IMR-90 (cell line): ENCODE measurements at regions not wholly inside any gene's neighbourhood (a gene's known extent, or its start where the extent isn't known, plus 50 kb on each side); places are given as distances from the start of the nearest gene placed in this dataset.
A peak's percentile ranks its signal among the peaks of the same experiment; 100 is the strongest.

Experiments used
- ATAC-seq: fragments of 200-7000 bp; cut with Tn5 transposase; 2 replicates; pipeline ENCODE4 v1.9.1; 2020; ENCODE audit warnings: low read depth, mild to moderate bottlenecking, moderate library complexity
- BruUV-seq: library from RNA; stranded (reverse); fragments of 400-500 nt; replicated peaks from 2 replicates; lab custom pipeline; 2021; lab: Mats Ljungman, UMichigan
- CTCF ChIA-PET: fragments of 300-600 bp; formaldehyde crosslinking; extraction: SDS; loops from one replicate; lab custom pipeline; 2021; ENCODE audit warnings: antibody characterized with exemption; lab: Yijun Ruan, JAX
- POLR2A ChIA-PET: fragments of 300-600 bp; sonication (Branson Sonifier 250); formaldehyde crosslinking; loops from one replicate; lab custom pipeline; 2022; ENCODE audit warnings: antibody characterized with exemption; ENCODE audit not compliant: unreplicated experiment; lab: Charles Lee
- DNase-seq: peaks from one replicate; pipeline ENCODE4 v3.0.0; 2013
- H2AFZ ChIP-seq: replicated peaks from 2 replicates; pipeline ENCODE3; 2013; ENCODE audit warnings: low read length, mild to moderate bottlenecking; ENCODE audit not compliant: poor library complexity
- H2AK5ac ChIP-seq: 2 replicates; pipeline ENCODE4 v1.6.1; 2013; ENCODE audit warnings: low read depth, low read length, inconsistent platforms
- H2AK9ac ChIP-seq: replicated peaks from 2 replicates; pipeline ENCODE3; 2013; ENCODE audit warnings: mild to moderate bottlenecking, low read depth, low read length, moderate library complexity; ENCODE audit not compliant: poor library complexity
- H2BK120ac ChIP-seq: 2 replicates; pipeline ENCODE4 v1.6.1; 2013; ENCODE audit warnings: low read depth, low read length, inconsistent platforms
- H2BK15ac ChIP-seq: 3 replicates; pipeline ENCODE4 v1.6.1; 2013; ENCODE audit warnings: low read depth, low read length, inconsistent platforms
- H2BK20ac ChIP-seq: 2 replicates; pipeline ENCODE4 v1.6.1; 2013; ENCODE audit warnings: low read depth, mild to moderate bottlenecking, inconsistent platforms, low read length, moderate library complexity
- H2BK5ac ChIP-seq: 2 replicates; pipeline ENCODE4 v1.6.1; 2013; ENCODE audit warnings: mild to moderate bottlenecking, low read depth, low read length, inconsistent platforms; ENCODE audit not compliant: poor library complexity, severe bottlenecking
- H3K14ac ChIP-seq: replicated peaks from 2 replicates; pipeline ENCODE4 v1.6.1; 2013; ENCODE audit warnings: low read depth, low read length, inconsistent platforms
- H3K18ac ChIP-seq: 2 replicates; pipeline ENCODE4 v1.6.1; 2013; ENCODE audit warnings: low read depth, low read length, control low read depth
- H3K23ac ChIP-seq: 2 replicates; pipeline ENCODE4 v1.6.1; 2013; ENCODE audit warnings: low read depth, low read length, inconsistent platforms
- H3K27ac ChIP-seq: 2 replicates; pipeline ENCODE4 v1.5.1; 2013; ENCODE audit warnings: mild to moderate bottlenecking, control low read depth, low read length; ENCODE audit not compliant: insufficient read depth
- H3K27me3 ChIP-seq: 2 replicates; pipeline ENCODE4 v1.6.1; 2013; ENCODE audit warnings: low read length; ENCODE audit not compliant: control insufficient read depth, insufficient read depth
- H3K36me3 ChIP-seq: 2 replicates; pipeline ENCODE4 v1.6.1; 2013; ENCODE audit warnings: low read length, mixed read lengths; ENCODE audit not compliant: control insufficient read depth, insufficient read depth
- H3K4ac ChIP-seq: 2 replicates; pipeline ENCODE4 v1.6.1; 2013; ENCODE audit warnings: low read depth, low read length, inconsistent platforms
- H3K4me1 ChIP-seq: 2 replicates; pipeline ENCODE4 v1.6.1; 2013; ENCODE audit warnings: low read length, mixed read lengths; ENCODE audit not compliant: control insufficient read depth, insufficient read depth
- H3K4me2 ChIP-seq: 2 replicates; pipeline ENCODE4 v1.6.1; 2013; ENCODE audit warnings: low read depth, mild to moderate bottlenecking, control low read depth, low read length, moderate library complexity
- H3K4me3 ChIP-seq: 2 replicates; pipeline ENCODE4 v1.5.1; 2013; ENCODE audit warnings: low read depth, mild to moderate bottlenecking, control low read depth, low read length, moderate library complexity; ENCODE audit not compliant: insufficient read depth
- H3K56ac ChIP-seq: 2 replicates; pipeline ENCODE4 v1.6.1; 2013; ENCODE audit warnings: low read length, inconsistent platforms; ENCODE audit not compliant: insufficient read depth; ENCODE audit errors: extremely low read depth
- H3K79me1 ChIP-seq, 2 experiments: 2 replicates each; pipeline ENCODE4 v1.6.1; 2013; ENCODE audit warnings: low read length in 2 of 2, inconsistent platforms in 1 of 2, low read depth in 1 of 2
- H3K9ac ChIP-seq: 2 replicates; pipeline ENCODE4 v1.6.1; 2013; ENCODE audit warnings: low read depth, low read length, control low read depth
- H3K9me1 ChIP-seq: 2 replicates; pipeline ENCODE4 v1.6.1; 2013; ENCODE audit warnings: low read length, inconsistent platforms; ENCODE audit not compliant: insufficient read depth
- H3K9me3 ChIP-seq: 2 replicates; pipeline ENCODE4 v1.6.1; 2013; ENCODE audit warnings: low read length; ENCODE audit not compliant: control insufficient read depth, insufficient read depth
- H4K20me1 ChIP-seq: 2 replicates; pipeline ENCODE4 v1.6.1; 2013; ENCODE audit warnings: low read length, inconsistent platforms; ENCODE audit not compliant: insufficient read depth
- H4K5ac ChIP-seq: 2 replicates; pipeline ENCODE4 v1.6.1; 2013; ENCODE audit warnings: mild to moderate bottlenecking, low read depth, low read length, control low read depth
- H4K8ac ChIP-seq, 2 experiments: 2 replicates each; pipeline ENCODE4 v1.6.1; 2013; ENCODE audit warnings: low read depth in 2 of 2, low read length in 2 of 2, control low read depth in 1 of 2, inconsistent platforms in 1 of 2
- H4K91ac ChIP-seq: 2 replicates; pipeline ENCODE4 v1.6.1; 2013; ENCODE audit warnings: low read depth, low read length, inconsistent platforms; ENCODE audit not compliant: insufficient read depth
- CHD1 ChIP-seq: IDR thresholded peaks from 2 replicates; pipeline ENCODE4 v1.6.1; 2012; ENCODE audit warnings: low read depth, low read length, improper control_type of control experiment
- FOS ChIP-seq: fragments of 150-350 bp; IDR thresholded peaks from 2 replicates; pipeline ENCODE4 v1.6.1; 2016; ENCODE audit warnings: low read depth, low read length
- MAFK ChIP-seq: IDR thresholded peaks from 2 replicates; pipeline ENCODE4 v1.6.1; 2012; ENCODE audit warnings: low read depth, low read length, improper control_type of control experiment
- MAZ ChIP-seq: IDR thresholded peaks from 2 replicates; pipeline ENCODE4 v1.6.1; 2012; ENCODE audit warnings: low read depth, mild to moderate bottlenecking, low read length, improper control_type of control experiment, moderate library complexity, borderline replicate concordance
- SMC3 ChIP-seq: fragments of 150-350 bp; IDR thresholded peaks from 2 replicates; pipeline ENCODE4 v1.6.1; 2016; ENCODE audit warnings: low read depth, mild to moderate bottlenecking, antibody characterized with exemption, low read length, moderate library complexity
- WGBS, 2 experiments: methylation state at CpG; one replicate each; pipeline versions ENCODE4 v1.1.5 to v1.1.7; 2013; ENCODE audit warnings: missing lambda C conversion rate in 2 of 2; ENCODE audit not compliant: insufficient read length in 1 of 2; ENCODE audit errors: extremely low coverage in 2 of 2; 5-methylcytosine and 5-hydroxymethylcytosine counted together
- dilution Hi-C: fragments of 300-500 bp; cut with HindIII; formaldehyde crosslinking; loops from one replicate; pipeline ENCODE4 v1.14.3; 2018; ENCODE audit warnings: low sequenced_read_pairs; ENCODE audit not compliant: unreplicated experiment
- in situ Hi-C: fragments of 300-500 bp; cut with MboI; formaldehyde crosslinking; loops from 3 replicates; pipeline ENCODE4 v1.14.3; 2019; ENCODE audit warnings: low sequenced_read_pairs, inconsistent platforms, mixed read lengths
- intact Hi-C: fragments of 100-400 bp; cut with micrococcal nuclease; formaldehyde crosslinking; loops from 2 replicates; pipeline ENCODE4 v1.10.0; 2022

DNA sequence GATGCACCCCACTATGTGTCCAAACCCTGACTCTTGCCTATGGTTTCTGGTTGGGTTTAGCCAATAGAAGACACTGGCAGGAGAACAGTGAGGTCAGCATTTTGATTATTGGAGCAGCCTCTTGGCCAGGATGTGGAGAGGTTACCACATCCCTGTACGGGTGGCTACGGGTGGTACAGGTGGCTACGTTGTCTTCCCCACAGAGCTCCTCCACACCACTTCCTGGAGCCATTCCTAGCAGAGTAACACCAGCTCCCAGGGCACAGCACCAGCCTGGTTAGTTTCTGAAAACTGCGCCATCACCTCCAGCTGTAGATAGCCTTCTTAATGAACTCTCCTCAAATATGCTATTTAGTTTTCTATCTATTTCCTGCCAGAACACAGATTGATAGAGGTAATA lies 445.2 kb downstream of the INHBA start:
- Histone ChIP-seq H2BK15ac (no peak overlapping the region), H2BK5ac (no peak overlapping the region), H3K27ac (no peak overlapping the region), H4K8ac (peak overlapping the region in 1 of 2 experiments; percentile 52; a peak in 1 of 4 replicates), H3K27me3 (no peaks in the 10 kb centered on the region), H3K9me1 (peaks cover 11% of the 10 kb centered on the region), H3K18ac (no peak overlapping the region), H3K36me3 (no peaks in the 10 kb centered on the region), H3K4ac (peak overlapping the region; percentile 38; the same call in 1 of the 2 replicates), H3K9ac (no peak overlapping the region), H3K56ac (no peak overlapping the region), H3K9me3 (no peaks in the 10 kb centered on the region), H3K14ac (0 out of 2 replicates have a peak overlapping the region, but pooled peaks have one; percentile 35), H4K5ac (no peak overlapping the region), H3K4me2 (no peak overlapping the region), H3K79me1 (no peaks in the 10 kb centered on the region), H2AFZ (no peak overlapping the region), H2BK120ac (peak overlapping the region; percentile 17), H2AK9ac (no peak overlapping the region), H3K23ac (no peak overlapping the region), H2AK5ac (peak overlapping the region; percentile 60; the same call in 1 of the 2 replicates), H3K4me1 (peaks cover 7% of the 10 kb centered on the region), H4K91ac (no peak overlapping the region), H3K4me3 (no peak overlapping the region), H4K20me1 (no peaks in the 10 kb centered on the region), H2BK20ac (peak overlapping the region; percentile 72; the same call in 1 of the 2 replicates)
- DNase-seq = no peak
- no TSS peak for BruUV-seq
- dilution Hi-C loops (no loop called here), in situ Hi-C loops (no loop called here), intact Hi-C loops (no loop called here)
- CTCF ChIA-PET = no interaction called here
- POLR2A ChIA-PET = no interaction called here
- WGBS, 2 experiments = no CpG with 5 or more reads among the region's 4 CpGs
- TF ChIP-seq MAFK = no peak
- TF ChIP-seq CHD1 = no peak
- no peak for TF ChIP-seq FOS
- TF ChIP-seq SMC3 = no peak
- TF ChIP-seq MAZ = no peak
- ATAC-seq = no peak
